ENCODE measurements at regions not wholly inside any gene's neighbourhood (a gene's known extent, or its start where the extent isn't known, plus 50 kb on each side); places are given as distances from the start of the nearest gene placed in this dataset.
"Not testable (repeated sequence)": the region's sequence is repeated elsewhere in the genome, so short reads cannot be mapped to it uniquely, and the experiment has no call there.

DNA sequence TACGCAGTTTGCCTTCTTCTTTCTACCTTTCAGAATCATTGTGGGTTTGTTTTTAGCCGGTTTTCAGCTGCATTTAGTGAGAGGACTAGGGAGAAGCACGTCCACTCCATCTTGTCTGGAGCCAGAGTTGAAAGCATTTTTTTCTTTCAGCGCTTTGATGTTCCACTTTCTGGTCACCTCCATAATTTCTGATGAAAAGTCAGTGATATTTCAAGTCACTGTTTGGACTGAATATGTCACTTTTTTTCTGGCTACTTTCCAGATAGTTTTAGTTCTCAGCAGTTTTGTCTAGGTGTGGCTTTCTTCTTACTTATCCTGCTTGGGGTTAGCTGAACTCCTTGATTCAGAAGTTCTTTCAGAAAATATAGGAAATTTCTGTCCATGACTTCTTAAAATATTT lies 123.9 kb upstream of the IER5L start:
- dilution Hi-C loops (cut with MboI; ENCODE audit: extremely low pct_ligation_motif_present, low sequenced_read_pairs) (no loop called here), intact Hi-C loops (cut with micrococcal nuclease) (no loop called here)
- Histone ChIP-seq H3K27ac (ENCODE audit: insufficient read depth, low read depth, low read length) (no peak overlapping the region), H3K4me2 (ENCODE audit: insufficient read depth, low read length) (no peak overlapping the region), H4K20me1 (replicated peaks; ENCODE audit: control insufficient read depth, extremely low read depth, insufficient read depth, low read length) (no peaks in the 10 kb centered on the region), H3K36me3 (ENCODE audit: control insufficient read depth in 2 of 2, extremely low read depth in 1 of 2, insufficient read depth in 2 of 2, low read length in 2 of 2) (no peaks in the 10 kb centered on the region), H3K79me2 (ENCODE audit: control insufficient read depth, insufficient read depth, low read length) (no peaks in the 10 kb centered on the region), H3K9ac (replicated peaks; ENCODE audit: extremely low read depth, insufficient read depth, low read length) (no peak overlapping the region), H3K9me1 (replicated peaks; ENCODE audit: control insufficient read depth, extremely low read depth, insufficient read depth, low read length) (no peaks in the 10 kb centered on the region), H3K4me1 (ENCODE audit: control insufficient read depth, extremely low read depth, insufficient read depth, low read length) (no peaks in the 10 kb centered on the region), H3K9me3 (replicated peaks; ENCODE audit: control insufficient read depth, insufficient read depth, low read length) (no peaks in the 10 kb centered on the region), H2AFZ (ENCODE audit: low read depth, low read length) (no peak overlapping the region), H3K4me3 (replicated peaks in 1 of 3; ENCODE audit: insufficient read depth in 1 of 3, low read depth in 1 of 3, low read length in 3 of 3) (no peak overlapping the region), H3K27me3 (ENCODE audit: control insufficient read depth in 2 of 2, insufficient read depth in 2 of 2, low read length in 2 of 2) (peaks cover 1 to 8% of the 10 kb centered on the region in 2 experiments)
- no TSS peak for BruUV-seq (replicated peaks)
- TF ChIP-seq POLR2AphosphoS5 (IDR thresholded peaks at IDR 0.05; ENCODE audit: insufficient read depth, low read depth, low read length) (no peak), POLR2A (IDR thresholded peaks at IDR 0.05; ENCODE audit: low read depth, low read length) (no peak), GATA2 (IDR thresholded peaks at IDR 0.05; ENCODE audit: insufficient read depth, insufficient read length, low read depth, low read length) (no peak), FOS (IDR thresholded peaks at IDR 0.05; ENCODE audit: borderline replicate concordance, insufficient read depth, low read length) (no peak), EZH2 (IDR thresholded peaks at IDR 0.05; ENCODE audit: borderline replicate concordance, low read depth, low read length, severe bottlenecking) (no peak), JUN (IDR thresholded peaks at IDR 0.05; ENCODE audit: borderline replicate concordance, insufficient read depth, insufficient read length, low read depth) (no peak), MYC (IDR thresholded peaks at IDR 0.05; ENCODE audit: low read depth, low read length) (no peak)
- TF ChIP-seq, protein P1, sequence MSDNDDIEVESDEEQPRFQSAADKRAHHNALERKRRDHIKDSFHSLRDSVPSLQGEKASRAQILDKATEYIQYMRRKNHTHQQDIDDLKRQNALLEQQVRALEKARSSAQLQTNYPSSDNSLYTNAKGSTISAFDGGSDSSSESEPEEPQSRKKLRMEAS (IDR thresholded peaks at IDR 0.05; ENCODE audit: insufficient read depth, insufficient read length): no peak
- TF ChIP-seq, protein P2, sequence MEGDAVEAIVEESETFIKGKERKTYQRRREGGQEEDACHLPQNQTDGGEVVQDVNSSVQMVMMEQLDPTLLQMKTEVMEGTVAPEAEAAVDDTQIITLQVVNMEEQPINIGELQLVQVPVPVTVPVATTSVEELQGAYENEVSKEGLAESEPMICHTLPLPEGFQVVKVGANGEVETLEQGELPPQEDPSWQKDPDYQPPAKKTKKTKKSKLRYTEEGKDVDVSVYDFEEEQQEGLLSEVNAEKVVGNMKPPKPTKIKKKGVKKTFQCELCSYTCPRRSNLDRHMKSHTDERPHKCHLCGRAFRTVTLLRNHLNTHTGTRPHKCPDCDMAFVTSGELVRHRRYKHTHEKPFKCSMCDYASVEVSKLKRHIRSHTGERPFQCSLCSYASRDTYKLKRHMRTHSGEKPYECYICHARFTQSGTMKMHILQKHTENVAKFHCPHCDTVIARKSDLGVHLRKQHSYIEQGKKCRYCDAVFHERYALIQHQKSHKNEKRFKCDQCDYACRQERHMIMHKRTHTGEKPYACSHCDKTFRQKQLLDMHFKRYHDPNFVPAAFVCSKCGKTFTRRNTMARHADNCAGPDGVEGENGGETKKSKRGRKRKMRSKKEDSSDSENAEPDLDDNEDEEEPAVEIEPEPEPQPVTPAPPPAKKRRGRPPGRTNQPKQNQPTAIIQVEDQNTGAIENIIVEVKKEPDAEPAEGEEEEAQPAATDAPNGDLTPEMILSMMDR (IDR thresholded peaks at IDR 0.05; ENCODE audit: extremely low read depth in 1 of 2, insufficient read depth in 1 of 2, low read depth in 1 of 2, low read length in 2 of 2): no peak
- POLR2A ChIA-PET: no interaction called here
- CTCF ChIA-PET: no interaction called here
- DNase-seq (ENCODE audit: low read depth, low spot score) (no peak), FAIRE-seq (no peak)

DNA sequence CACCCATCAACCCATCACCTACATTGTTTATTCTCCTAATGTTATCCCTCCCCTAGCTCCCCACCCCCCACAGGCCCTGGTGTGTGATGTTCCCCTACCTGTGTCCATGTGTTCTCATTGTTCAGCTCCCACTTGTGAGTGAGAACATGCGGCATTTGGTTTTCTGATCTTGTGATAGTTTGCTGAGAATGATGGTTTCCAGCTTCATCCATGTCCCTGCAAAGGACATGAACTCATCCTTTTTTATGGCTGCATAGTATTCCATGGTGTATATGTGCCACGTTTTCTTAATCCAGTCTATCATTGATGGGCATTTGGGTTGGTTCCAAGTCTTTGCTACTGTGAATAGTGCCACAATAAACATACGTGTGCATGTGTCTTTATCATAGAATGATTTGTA lies 118.1 kb upstream of the IER5L start:
- H3K4me2 ChIP-seq (ENCODE audit: insufficient read depth, low read length); BruUV-seq (replicated peaks); H3K4me1 ChIP-seq (ENCODE audit: control insufficient read depth, extremely low read depth, insufficient read depth, low read length); intact Hi-C loops (cut with micrococcal nuclease); H4K20me1 ChIP-seq (replicated peaks; ENCODE audit: control insufficient read depth, extremely low read depth, insufficient read depth, low read length); dilution Hi-C loops (cut with MboI; ENCODE audit: extremely low pct_ligation_motif_present, low sequenced_read_pairs); H3K9me3 ChIP-seq (replicated peaks; ENCODE audit: control insufficient read depth, insufficient read depth, low read length); H3K4me3 ChIP-seq (replicated peaks in 1 of 3; ENCODE audit: insufficient read depth in 1 of 3, low read depth in 1 of 3, low read length in 3 of 3); H3K36me3 ChIP-seq (ENCODE audit: control insufficient read depth in 2 of 2, extremely low read depth in 1 of 2, insufficient read depth in 2 of 2, low read length in 2 of 2); POLR2A ChIA-PET; H2AFZ ChIP-seq (ENCODE audit: low read depth, low read length); FAIRE-seq; H3K79me2 ChIP-seq (ENCODE audit: control insufficient read depth, insufficient read depth, low read length); H3K27ac ChIP-seq (ENCODE audit: insufficient read depth, low read depth, low read length); H3K9me1 ChIP-seq (replicated peaks; ENCODE audit: control insufficient read depth, extremely low read depth, insufficient read depth, low read length); H3K9ac ChIP-seq (replicated peaks; ENCODE audit: extremely low read depth, insufficient read depth, low read length); DNase-seq (ENCODE audit: low read depth, low spot score); CTCF ChIA-PET: not testable (repeated sequence)
- H3K27me3 ChIP-seq (ENCODE audit: control insufficient read depth in 2 of 2, insufficient read depth in 2 of 2, low read length in 2 of 2): peaks cover 0 to 14% of the 10 kb centered on the region in 2 experiments

Data from endothelial cell of umbilical vein (primary cell).